Nephron progenitor cell (in vitro differentiated cells): ENCODE measurements at regions not wholly inside any gene's neighbourhood (a gene's known extent, or its start where the extent isn't known, plus 50 kb on each side); places are given as distances from the start of the nearest gene placed in this dataset.

ENCODE experiments used
- DNase-seq: peaks from one replicate; pipeline ENCODE4 v3.0.0; 2021
- H3K27ac Mint-ChIP-seq: 2 replicates; pipeline ENCODE4 v1.8.0; 2021; ENCODE audit warnings: mild to moderate bottlenecking, moderate library complexity, mixed read lengths
- H3K27me3 Mint-ChIP-seq: 2 replicates; pipeline ENCODE4 v1.8.0; 2021; ENCODE audit warnings: mild to moderate bottlenecking, low read depth, mixed read lengths; ENCODE audit not compliant: poor library complexity
- H3K36me3 Mint-ChIP-seq: 2 replicates; pipeline ENCODE4 v1.8.0; 2021; ENCODE audit warnings: low read depth, mixed read lengths
- H3K4me1 Mint-ChIP-seq: 2 replicates; pipeline ENCODE4 v1.8.0; 2021; ENCODE audit warnings: mixed read lengths
- H3K4me3 Mint-ChIP-seq: 2 replicates; pipeline ENCODE4 v1.8.0; 2021; ENCODE audit warnings: mild to moderate bottlenecking, moderate library complexity, mixed read lengths
- H3K9me3 Mint-ChIP-seq: 2 replicates; pipeline ENCODE4 v1.8.0; 2021; ENCODE audit warnings: mild to moderate bottlenecking, moderate library complexity, mixed read lengths
- TF ChIP-seq, protein P1 (sequence below): fragments of 200-600 bp; sonication (generic); IDR thresholded peaks from 2 replicates; pipeline ENCODE4 v1.5.0; 2021; ENCODE audit warnings: antibody characterized with exemption

DNA sequence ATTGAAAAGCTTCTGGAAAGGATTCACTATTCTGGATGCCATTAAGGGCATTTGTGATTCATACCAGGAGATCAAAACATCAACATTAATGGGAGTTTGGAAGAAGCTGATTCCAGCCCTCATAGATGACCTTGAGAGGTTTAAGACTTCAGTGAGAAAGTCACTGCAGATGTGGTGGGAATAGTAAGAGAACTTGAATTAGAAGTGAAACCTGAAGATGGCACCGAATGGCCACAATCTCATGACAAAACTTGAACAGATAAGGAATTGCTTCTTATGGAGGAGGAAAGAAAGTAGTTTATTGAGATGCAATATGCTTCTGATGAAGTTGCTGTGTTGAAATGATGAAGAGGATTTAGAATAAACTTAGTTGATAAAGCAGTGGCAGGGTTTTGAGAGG, 254.6 kb upstream of the SLC24A2 start:
- H3K4me1 Mint-ChIP-seq = peaks cover 15% of the 10 kb centered on the region
- no peaks in the 10 kb centered on the region for H3K36me3 Mint-ChIP-seq
- H3K27ac Mint-ChIP-seq = no peak overlapping the region
- DNase-seq = no peak
- peaks cover 8% of the 10 kb centered on the region for H3K27me3 Mint-ChIP-seq
- TF ChIP-seq, protein P1, sequence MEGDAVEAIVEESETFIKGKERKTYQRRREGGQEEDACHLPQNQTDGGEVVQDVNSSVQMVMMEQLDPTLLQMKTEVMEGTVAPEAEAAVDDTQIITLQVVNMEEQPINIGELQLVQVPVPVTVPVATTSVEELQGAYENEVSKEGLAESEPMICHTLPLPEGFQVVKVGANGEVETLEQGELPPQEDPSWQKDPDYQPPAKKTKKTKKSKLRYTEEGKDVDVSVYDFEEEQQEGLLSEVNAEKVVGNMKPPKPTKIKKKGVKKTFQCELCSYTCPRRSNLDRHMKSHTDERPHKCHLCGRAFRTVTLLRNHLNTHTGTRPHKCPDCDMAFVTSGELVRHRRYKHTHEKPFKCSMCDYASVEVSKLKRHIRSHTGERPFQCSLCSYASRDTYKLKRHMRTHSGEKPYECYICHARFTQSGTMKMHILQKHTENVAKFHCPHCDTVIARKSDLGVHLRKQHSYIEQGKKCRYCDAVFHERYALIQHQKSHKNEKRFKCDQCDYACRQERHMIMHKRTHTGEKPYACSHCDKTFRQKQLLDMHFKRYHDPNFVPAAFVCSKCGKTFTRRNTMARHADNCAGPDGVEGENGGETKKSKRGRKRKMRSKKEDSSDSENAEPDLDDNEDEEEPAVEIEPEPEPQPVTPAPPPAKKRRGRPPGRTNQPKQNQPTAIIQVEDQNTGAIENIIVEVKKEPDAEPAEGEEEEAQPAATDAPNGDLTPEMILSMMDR = no peak
- no peaks in the 10 kb centered on the region for H3K9me3 Mint-ChIP-seq
- H3K4me3 Mint-ChIP-seq = no peak overlapping the region

DNA sequence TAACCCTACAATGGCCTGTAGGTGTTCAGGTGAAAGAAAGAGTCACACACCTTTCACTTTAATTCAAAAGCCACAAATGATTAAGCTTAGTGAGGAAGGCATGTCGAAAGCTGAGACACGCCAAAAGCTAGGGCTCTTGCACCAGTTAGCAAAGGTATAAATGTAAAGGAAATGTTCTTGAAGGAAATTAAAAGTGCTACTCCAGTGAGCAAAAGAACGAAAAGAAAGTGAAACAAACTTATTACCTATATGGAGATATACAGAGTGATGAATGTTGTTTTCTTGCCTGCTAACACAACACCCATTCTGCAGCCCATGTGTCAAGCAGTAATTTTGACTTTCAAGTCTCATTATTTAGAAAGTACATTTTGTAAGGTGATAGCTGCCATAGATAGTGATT, 254.2 kb upstream of the SLC24A2 start:
- H3K27ac Mint-ChIP-seq = no peak overlapping the region
- H3K27me3 Mint-ChIP-seq = peaks cover 8% of the 10 kb centered on the region
- H3K4me3 Mint-ChIP-seq = no peak overlapping the region
- H3K4me1 Mint-ChIP-seq = peaks cover 19% of the 10 kb centered on the region
- DNase-seq = no peak
- no peaks in the 10 kb centered on the region for H3K36me3 Mint-ChIP-seq
- TF ChIP-seq, protein P1 = no peak
- no peaks in the 10 kb centered on the region for H3K9me3 Mint-ChIP-seq

DNA sequence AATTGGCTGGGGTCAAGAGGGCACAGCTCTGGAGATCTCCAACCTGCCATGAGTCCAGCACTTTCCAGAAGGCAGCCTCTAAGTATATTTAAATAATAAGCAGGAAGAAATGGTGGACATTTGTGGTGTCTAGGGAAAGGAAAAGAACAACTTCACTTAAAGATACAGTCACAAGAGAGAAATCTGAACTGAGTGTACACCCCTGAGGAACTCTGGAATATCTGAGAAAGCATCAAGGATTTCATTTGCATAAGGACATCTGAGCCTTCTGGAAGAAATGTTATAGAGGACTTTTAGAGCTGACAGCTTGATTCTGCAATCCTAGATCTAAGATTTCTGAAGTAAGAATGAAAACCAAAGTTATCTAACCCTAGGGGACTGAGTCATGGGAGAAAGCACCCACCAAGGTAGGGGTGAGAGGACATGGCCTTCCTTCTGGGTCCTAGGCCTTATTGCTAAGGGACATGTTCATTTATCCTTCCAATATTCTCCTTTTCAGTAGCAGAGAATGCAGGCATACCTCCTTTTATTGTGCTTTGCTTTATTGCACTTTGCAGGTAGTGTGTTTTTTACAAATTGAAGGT, 253.4 kb upstream of the SLC24A2 start:
- H3K27me3 Mint-ChIP-seq = peaks cover 8% of the 10 kb centered on the region
- TF ChIP-seq, protein P1 = no peak
- no peak overlapping the region for H3K27ac Mint-ChIP-seq
- no peaks in the 10 kb centered on the region for H3K36me3 Mint-ChIP-seq
- no peak overlapping the region for H3K4me3 Mint-ChIP-seq
- H3K4me1 Mint-ChIP-seq = peaks cover 20% of the 10 kb centered on the region
- no peak for DNase-seq
- H3K9me3 Mint-ChIP-seq = no peaks in the 10 kb centered on the region

DNA sequence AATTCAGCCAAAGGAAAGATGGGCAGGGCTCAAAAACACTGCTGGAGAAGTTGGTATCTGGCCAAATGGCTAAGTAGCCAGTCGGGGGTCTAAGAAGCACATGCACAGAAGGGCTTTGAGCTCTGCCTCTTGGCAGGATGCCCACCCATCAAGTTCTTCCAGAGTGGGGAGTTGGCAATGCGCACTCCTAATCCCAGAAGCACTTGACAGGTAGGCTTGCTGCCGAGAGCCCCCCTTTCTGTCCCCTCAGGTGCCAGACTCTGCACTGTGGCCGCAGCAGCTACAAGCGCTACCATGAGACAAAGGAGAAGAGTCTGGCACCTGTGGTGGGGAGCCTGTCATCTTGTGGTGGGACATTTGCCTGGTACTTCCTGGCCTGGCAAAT, 252.9 kb upstream of the SLC24A2 start:
- TF ChIP-seq, protein P1 = no peak
- Mint-ChIP-seq H3K9me3 (no peaks in the 10 kb centered on the region), H3K4me3 (no peak overlapping the region), H3K27me3 (peaks cover 8% of the 10 kb centered on the region), H3K36me3 (no peaks in the 10 kb centered on the region), H3K4me1 (peaks cover 20% of the 10 kb centered on the region), H3K27ac (no peak overlapping the region)
- DNase-seq = no peak

DNA sequence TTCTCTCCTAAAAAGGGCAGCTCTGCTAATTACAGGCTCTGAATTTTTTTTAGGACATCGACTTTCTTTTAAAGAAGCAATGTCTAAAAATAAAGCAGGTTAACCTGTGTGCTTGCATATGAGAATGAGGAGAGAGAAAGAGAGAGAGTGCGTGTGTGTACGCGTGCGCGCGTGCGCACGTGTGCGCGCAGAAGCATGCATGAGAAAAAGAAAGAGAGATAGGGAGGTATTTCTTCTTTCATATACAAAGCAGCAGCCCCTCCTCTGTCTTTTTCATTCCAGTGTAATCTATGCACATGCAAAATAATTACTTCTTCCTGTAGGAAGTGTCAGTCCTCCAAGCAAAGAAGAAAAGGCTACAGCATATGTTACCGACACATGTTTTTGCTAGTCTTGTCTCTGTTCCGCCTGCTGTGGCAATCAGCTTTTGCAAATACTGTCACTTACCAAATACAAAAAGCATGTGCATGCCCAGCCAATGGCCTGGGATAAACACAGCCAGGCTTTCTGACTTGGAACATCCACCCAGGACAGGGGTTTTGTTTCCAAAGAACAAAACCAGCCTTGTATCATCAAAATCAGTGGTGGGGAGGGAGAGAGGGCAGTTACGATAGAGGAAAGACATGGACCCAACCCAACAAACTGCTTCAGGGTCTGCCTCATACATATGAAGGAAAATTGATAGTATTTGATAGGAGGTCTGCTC, 252.3 kb upstream of the SLC24A2 start:
- Mint-ChIP-seq H3K36me3 (no peaks in the 10 kb centered on the region), H3K27ac (no peak overlapping the region), H3K4me1 (peaks cover 15% of the 10 kb centered on the region), H3K9me3 (no peaks in the 10 kb centered on the region), H3K27me3 (peaks cover 8% of the 10 kb centered on the region), H3K4me3 (no peak overlapping the region)
- TF ChIP-seq, protein P1 = no peak
- no peak for DNase-seq

DNA sequence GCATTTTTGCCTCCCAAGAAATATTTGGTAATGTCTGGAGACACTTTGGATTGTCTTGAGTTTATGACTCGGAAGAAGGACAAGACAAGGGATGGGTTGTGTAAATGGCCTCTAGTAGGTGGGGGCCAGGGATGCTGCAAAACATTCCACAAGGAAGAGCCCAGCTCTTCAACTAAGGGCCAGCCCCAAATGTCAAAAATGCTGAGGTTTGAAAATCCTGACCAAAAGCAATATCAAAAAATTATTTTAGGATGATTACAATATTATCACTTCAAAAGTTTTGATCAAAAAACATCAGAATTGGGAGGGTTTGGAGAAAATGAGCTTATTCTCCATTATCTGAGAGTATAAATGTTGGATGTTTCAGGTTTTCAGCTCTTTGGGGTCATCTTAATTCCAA, 248.9 kb upstream of the SLC24A2 start:
- H3K27me3 Mint-ChIP-seq = peaks cover 8% of the 10 kb centered on the region
- no peak for DNase-seq
- H3K4me3 Mint-ChIP-seq = no peak overlapping the region
- no peaks in the 10 kb centered on the region for H3K9me3 Mint-ChIP-seq
- H3K4me1 Mint-ChIP-seq = peaks cover 23% of the 10 kb centered on the region
- H3K27ac Mint-ChIP-seq = no peak overlapping the region
- TF ChIP-seq, protein P1 = no peak
- H3K36me3 Mint-ChIP-seq = no peaks in the 10 kb centered on the region
